ENCODE measurements at regions not wholly inside any gene's neighbourhood (a gene's known extent, or its start where the extent isn't known, plus 50 kb on each side); places are given as distances from the start of the nearest gene placed in this dataset.

- TF ChIP-seq EZH2 (IDR thresholded peaks at IDR 0.05; ENCODE audit: low read length, missing control alignments), result no peak
- TF ChIP-seq, protein P1, sequence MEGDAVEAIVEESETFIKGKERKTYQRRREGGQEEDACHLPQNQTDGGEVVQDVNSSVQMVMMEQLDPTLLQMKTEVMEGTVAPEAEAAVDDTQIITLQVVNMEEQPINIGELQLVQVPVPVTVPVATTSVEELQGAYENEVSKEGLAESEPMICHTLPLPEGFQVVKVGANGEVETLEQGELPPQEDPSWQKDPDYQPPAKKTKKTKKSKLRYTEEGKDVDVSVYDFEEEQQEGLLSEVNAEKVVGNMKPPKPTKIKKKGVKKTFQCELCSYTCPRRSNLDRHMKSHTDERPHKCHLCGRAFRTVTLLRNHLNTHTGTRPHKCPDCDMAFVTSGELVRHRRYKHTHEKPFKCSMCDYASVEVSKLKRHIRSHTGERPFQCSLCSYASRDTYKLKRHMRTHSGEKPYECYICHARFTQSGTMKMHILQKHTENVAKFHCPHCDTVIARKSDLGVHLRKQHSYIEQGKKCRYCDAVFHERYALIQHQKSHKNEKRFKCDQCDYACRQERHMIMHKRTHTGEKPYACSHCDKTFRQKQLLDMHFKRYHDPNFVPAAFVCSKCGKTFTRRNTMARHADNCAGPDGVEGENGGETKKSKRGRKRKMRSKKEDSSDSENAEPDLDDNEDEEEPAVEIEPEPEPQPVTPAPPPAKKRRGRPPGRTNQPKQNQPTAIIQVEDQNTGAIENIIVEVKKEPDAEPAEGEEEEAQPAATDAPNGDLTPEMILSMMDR (conservative IDR thresholded peaks at IDR 0.05 in 1 of 2, IDR thresholded peaks at IDR 0.05 in 1 of 2; ENCODE audit: low read depth in 1 of 2, low read length in 2 of 2), result no peak
- Histone ChIP-seq H3K27ac (ENCODE audit: insufficient read depth, low read length) (peak overlapping the region; percentile 22), H3K9ac (ENCODE audit: insufficient read depth, low read length) (no peak overlapping the region), H3K9me3 (ENCODE audit: control insufficient read depth, insufficient read depth, low read depth, low read length) (no peaks in the 10 kb centered on the region), H3K36me3 (ENCODE audit: control insufficient read depth, insufficient read depth, low read length) (no peaks in the 10 kb centered on the region), H4K20me1 (ENCODE audit: control insufficient read depth, extremely low read depth, insufficient read depth, low read length) (no peaks in the 10 kb centered on the region), H3K4me1 (ENCODE audit: control insufficient read depth, extremely low read depth, insufficient read depth, low read length) (peaks cover 2% of the 10 kb centered on the region), H3K27me3 (ENCODE audit: control insufficient read depth, insufficient read depth, low read length) (no peaks in the 10 kb centered on the region), H3K79me2 (ENCODE audit: control insufficient read depth, insufficient read depth, low read length) (no peaks in the 10 kb centered on the region), H3K4me2 (ENCODE audit: extremely low read depth, insufficient read depth, low read length) (no peak overlapping the region), H3K4me3 (replicated peaks in 1 of 4; ENCODE audit: control extremely low read depth in 1 of 4, insufficient read depth in 1 of 4, low read depth in 3 of 4, low read length in 4 of 4) (no peak overlapping the region), H2AFZ (ENCODE audit: low read length) (no peak overlapping the region)
- DNase-seq (ENCODE audit: low read depth in 2 of 2), result peak in 1 of 2 donors; percentile 80
Observed at GRCh38 chrX:13387666-13388494, 68.0 kb upstream of the ATXN3L start.

DNA sequence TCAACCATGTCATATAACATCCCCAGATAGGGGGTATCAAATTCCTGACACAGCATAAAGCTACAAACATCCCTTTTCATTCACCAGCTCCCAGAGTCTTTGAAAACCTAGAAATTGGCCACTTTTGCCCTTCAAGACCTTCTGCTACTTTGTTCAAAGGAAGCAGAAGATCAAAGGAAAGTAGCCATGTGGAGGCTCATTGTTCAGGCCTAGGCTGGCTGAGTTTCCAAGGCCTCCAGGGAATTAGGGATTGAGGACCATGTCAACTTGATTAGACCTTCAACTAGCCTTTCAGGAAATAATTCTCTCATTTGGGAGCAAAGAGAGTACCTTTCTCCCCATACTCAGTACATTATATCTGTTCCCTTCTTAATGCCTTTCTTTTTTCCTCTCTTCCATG, 66.8 kb upstream of the ATXN3L start:
- no peak for DNase-seq (ENCODE audit: low read depth in 2 of 2)
- H3K36me3 ChIP-seq (ENCODE audit: control insufficient read depth, insufficient read depth, low read length), result no peaks in the 10 kb centered on the region
- TF ChIP-seq, protein P1 (conservative IDR thresholded peaks at IDR 0.05 in 1 of 2, IDR thresholded peaks at IDR 0.05 in 1 of 2; ENCODE audit: low read depth in 1 of 2, low read length in 2 of 2), result no peak
- TF ChIP-seq EZH2 (IDR thresholded peaks at IDR 0.05; ENCODE audit: low read length, missing control alignments), result no peak
- no peaks in the 10 kb centered on the region for H4K20me1 ChIP-seq (ENCODE audit: control insufficient read depth, extremely low read depth, insufficient read depth, low read length)
- H3K27me3 ChIP-seq (ENCODE audit: control insufficient read depth, insufficient read depth, low read length), result no peaks in the 10 kb centered on the region
- H3K79me2 ChIP-seq (ENCODE audit: control insufficient read depth, insufficient read depth, low read length), result no peaks in the 10 kb centered on the region
- peaks cover 2% of the 10 kb centered on the region for H3K4me1 ChIP-seq (ENCODE audit: control insufficient read depth, extremely low read depth, insufficient read depth, low read length)
- no peak overlapping the region for H3K4me2 ChIP-seq (ENCODE audit: extremely low read depth, insufficient read depth, low read length)
- H3K27ac ChIP-seq (ENCODE audit: insufficient read depth, low read length), result no peak overlapping the region
- no peak overlapping the region for H3K4me3 ChIP-seq (replicated peaks in 1 of 4; ENCODE audit: control extremely low read depth in 1 of 4, insufficient read depth in 1 of 4, low read depth in 3 of 4, low read length in 4 of 4)
- no peak overlapping the region for H3K9ac ChIP-seq (ENCODE audit: insufficient read depth, low read length)
- no peak overlapping the region for H2AFZ ChIP-seq (ENCODE audit: low read length)
- H3K9me3 ChIP-seq (ENCODE audit: control insufficient read depth, insufficient read depth, low read depth, low read length), result no peaks in the 10 kb centered on the region

- no peaks in the 10 kb centered on the region for H3K79me2 ChIP-seq (ENCODE audit: control insufficient read depth, insufficient read depth, low read length)
- H2AFZ ChIP-seq (ENCODE audit: low read length), result no peak overlapping the region
- no peak overlapping the region for H3K4me2 ChIP-seq (ENCODE audit: extremely low read depth, insufficient read depth, low read length)
- no peak overlapping the region for H3K9ac ChIP-seq (ENCODE audit: insufficient read depth, low read length)
- H3K27me3 ChIP-seq (ENCODE audit: control insufficient read depth, insufficient read depth, low read length), result no peaks in the 10 kb centered on the region
- H3K4me3 ChIP-seq (replicated peaks in 1 of 4; ENCODE audit: control extremely low read depth in 1 of 4, insufficient read depth in 1 of 4, low read depth in 3 of 4, low read length in 4 of 4), result no peak overlapping the region
- no peaks in the 10 kb centered on the region for H4K20me1 ChIP-seq (ENCODE audit: control insufficient read depth, extremely low read depth, insufficient read depth, low read length)
- TF ChIP-seq, protein P1 (conservative IDR thresholded peaks at IDR 0.05 in 1 of 2, IDR thresholded peaks at IDR 0.05 in 1 of 2; ENCODE audit: low read depth in 1 of 2, low read length in 2 of 2), result no peak
- TF ChIP-seq EZH2 (IDR thresholded peaks at IDR 0.05; ENCODE audit: low read length, missing control alignments), result no peak
- DNase-seq (ENCODE audit: low read depth in 2 of 2), result no peak
- H3K36me3 ChIP-seq (ENCODE audit: control insufficient read depth, insufficient read depth, low read length), result no peaks in the 10 kb centered on the region
- H3K9me3 ChIP-seq (ENCODE audit: control insufficient read depth, insufficient read depth, low read depth, low read length), result no peaks in the 10 kb centered on the region
- H3K27ac ChIP-seq (ENCODE audit: insufficient read depth, low read length), result no peak overlapping the region
- peaks cover 4% of the 10 kb centered on the region for H3K4me1 ChIP-seq (ENCODE audit: control insufficient read depth, extremely low read depth, insufficient read depth, low read length)
Observed at GRCh38 chrX:13386092-13386491, 66.2 kb upstream of the ATXN3L start.
